Suprapubic skin (tissue), 4 donors: ENCODE measurements at regions not wholly inside any gene's neighbourhood (a gene's known extent, or its start where the extent isn't known, plus 50 kb on each side); places are given as distances from the start of the nearest gene placed in this dataset.

Experiments used
- DNase-seq, 2 donors: peaks; one replicate each; pipeline ENCODE4 v3.0.0-alpha.2; 2019; ENCODE audit warnings: low spot score in 2 of 2
- H3K27ac ChIP-seq: fragments of 200-600 bp; sonication (generic); one replicate; pipeline ENCODE4 v1.5.1; 2019
- H3K27me3 ChIP-seq: fragments of 200-600 bp; sonication (generic); one replicate; pipeline ENCODE4 v1.5.1; 2019
- H3K36me3 ChIP-seq: fragments of 200-600 bp; sonication (generic); one replicate; pipeline ENCODE4 v1.5.1; 2019
- H3K4me1 ChIP-seq: fragments of 200-600 bp; sonication (generic); one replicate; pipeline ENCODE4 v1.5.1; 2019
- H3K4me3 ChIP-seq: fragments of 200-600 bp; sonication (generic); one replicate; pipeline ENCODE4 v1.5.1; 2019; ENCODE audit warnings: mild to moderate bottlenecking
- H3K9me3 ChIP-seq: fragments of 200-600 bp; sonication (generic); one replicate; pipeline ENCODE4 v1.5.1; 2019
- CTCF ChIP-seq, 2 donors: fragments of 200-600 bp in 1 of 2; fragments of 450-650 bp in 1 of 2; sonication (generic) in 1 of 2; IDR thresholded peaks; one replicate each; pipeline ENCODE4 v1.5.1; 2016 to 2019; ENCODE audit warnings: antibody characterized with exemption in 2 of 2, mild to moderate bottlenecking in 1 of 2, moderate library complexity in 1 of 2
- EP300 ChIP-seq: sonication (generic); formaldehyde crosslinking; IDR thresholded peaks from one replicate; pipeline ENCODE4 v1.6.1; 2017; ENCODE audit warnings: antibody characterized with exemption
- POLR2A ChIP-seq, 2 donors: fragments of 450-650 bp; IDR thresholded peaks; one replicate each; pipeline ENCODE4 v1.6.1; 2017; ENCODE audit warnings: antibody characterized with exemption in 2 of 2, mild to moderate bottlenecking in 2 of 2, moderate library complexity in 2 of 2
- POLR2AphosphoS5 ChIP-seq, 3 donors: sonication (generic); formaldehyde crosslinking; IDR thresholded peaks; one replicate each; pipeline ENCODE4 v1.6.1; 2017; ENCODE audit warnings: antibody characterized with exemption in 3 of 3
- WGBS: methylation state at CpG from one replicate; pipeline ENCODE4 v1.1.5; 2018; 5-methylcytosine and 5-hydroxymethylcytosine counted together

- Histone ChIP-seq H3K4me1 (no peaks in the 10 kb centered on the region), H3K27me3 (no peaks in the 10 kb centered on the region), H3K9me3 (no peaks in the 10 kb centered on the region), H3K36me3 (no peaks in the 10 kb centered on the region), H3K4me3 (no peak overlapping the region), H3K27ac (no peak overlapping the region)
- DNase-seq = no peak
- no peak for TF ChIP-seq EP300
- TF ChIP-seq POLR2AphosphoS5 (IDR thresholded peaks at IDR 0.05) = no peak
- TF ChIP-seq POLR2A (IDR thresholded peaks at IDR 0.05) = no peak
- WGBS = 45% methylated on average over 4 of the region's 4 CpGs
Measured at GRCh38 chr16:48003206-48003907, 152.4 kb downstream of the ABCC12 start.

GRCh38 chr16:48001324-48001895, 154.4 kb downstream of the ABCC12 start:
- no peak for TF ChIP-seq POLR2A (IDR thresholded peaks at IDR 0.05)
- no peak for TF ChIP-seq CTCF (IDR thresholded peaks at IDR 0.05)
- TF ChIP-seq EP300 = no peak
- TF ChIP-seq POLR2AphosphoS5 (IDR thresholded peaks at IDR 0.05) = no peak
- 64% methylated on average over 12 of the region's 13 CpGs for WGBS

GRCh38 chr16:48000622-48001021, 155.2 kb downstream of the ABCC12 start:
- Histone ChIP-seq H3K9me3 (no peaks in the 10 kb centered on the region), H3K4me3 (no peak overlapping the region), H3K36me3 (no peaks in the 10 kb centered on the region), H3K4me1 (no peaks in the 10 kb centered on the region), H3K27me3 (no peaks in the 10 kb centered on the region), H3K27ac (no peak overlapping the region)
- WGBS = 88% methylated on average over 3 of the region's 3 CpGs
- DNase-seq = no peak
- TF ChIP-seq EP300 = no peak
- TF ChIP-seq POLR2A (IDR thresholded peaks at IDR 0.05) = no peak

More at GRCh38 chr16:48001324-48001895, 154.4 kb downstream of the ABCC12 start:
- Histone ChIP-seq H3K4me3 (no peak overlapping the region), H3K27ac (no peak overlapping the region), H3K27me3 (no peaks in the 10 kb centered on the region), H3K9me3 (no peaks in the 10 kb centered on the region), H3K36me3 (no peaks in the 10 kb centered on the region), H3K4me1 (no peaks in the 10 kb centered on the region)
- no peak for DNase-seq

- Histone ChIP-seq H3K27ac (no peak overlapping the region), H3K4me3 (no peak overlapping the region), H3K36me3 (no peaks in the 10 kb centered on the region), H3K27me3 (no peaks in the 10 kb centered on the region), H3K9me3 (no peaks in the 10 kb centered on the region), H3K4me1 (no peaks in the 10 kb centered on the region)
- WGBS = 88% methylated on average over 4 of the region's 4 CpGs
- DNase-seq = no peak
- no peak for TF ChIP-seq CTCF (IDR thresholded peaks at IDR 0.05)
Measured at GRCh38 chr16:47999595-47999994, 156.2 kb downstream of the ABCC12 start.

GRCh38 chr16:47995354-47995753, 160.4 kb downstream of the ABCC12 start:
- no peaks in the 10 kb centered on the region for H3K4me1 ChIP-seq
- H3K4me3 ChIP-seq = no peak overlapping the region
- no peak for TF ChIP-seq CTCF (IDR thresholded peaks at IDR 0.05)
- no peak for TF ChIP-seq POLR2A (IDR thresholded peaks at IDR 0.05)
- TF ChIP-seq POLR2AphosphoS5 (IDR thresholded peaks at IDR 0.05) = no peak
- TF ChIP-seq EP300 = no peak
- no peaks in the 10 kb centered on the region for H3K27me3 ChIP-seq
- no peak for DNase-seq
- no peaks in the 10 kb centered on the region for H3K9me3 ChIP-seq
- H3K27ac ChIP-seq = no peak overlapping the region
- 71% methylated on average over 2 of the region's 2 CpGs for WGBS
- H3K36me3 ChIP-seq = no peaks in the 10 kb centered on the region

GRCh38 chr16:47991491-47991890, 164.3 kb downstream of the ABCC12 start:
- Histone ChIP-seq H3K4me3 (no peak overlapping the region), H3K27ac (no peak overlapping the region), H3K4me1 (no peaks in the 10 kb centered on the region), H3K9me3 (no peaks in the 10 kb centered on the region), H3K27me3 (no peaks in the 10 kb centered on the region), H3K36me3 (no peaks in the 10 kb centered on the region)
- WGBS = 78% methylated on average over 2 of the region's 2 CpGs
- no peak for DNase-seq
- no peak for TF ChIP-seq POLR2A (IDR thresholded peaks at IDR 0.05)
- no peak for TF ChIP-seq EP300
- no peak for TF ChIP-seq POLR2AphosphoS5 (IDR thresholded peaks at IDR 0.05)
- TF ChIP-seq CTCF (IDR thresholded peaks at IDR 0.05) = no peak
